NB4 (cell line): ENCODE measurements at regions not wholly inside any gene's neighbourhood (a gene's known extent, or its start where the extent isn't known, plus 50 kb on each side); places are given as distances from the start of the nearest gene placed in this dataset.

Source experiments
- DNase-seq: peaks from one replicate; pipeline ENCODE4 v3.0.0; 2010; ENCODE audit warnings: low read depth
- H3K4me3 ChIP-seq: one replicate; pipeline ENCODE4 v1.5.1; 2011; ENCODE audit warnings: mild to moderate bottlenecking, low read depth, low read length, moderate library complexity
- MAX ChIP-seq: IDR thresholded peaks from 2 replicates; pipeline ENCODE4 v1.6.1; 2011; ENCODE audit warnings: low read depth, low read length
- MYC ChIP-seq: IDR thresholded peaks from 2 replicates; pipeline ENCODE4 v1.6.1; 2011; ENCODE audit warnings: low read depth, low read length
- POLR2A ChIP-seq: IDR thresholded peaks from 2 replicates; pipeline ENCODE4 v1.6.1; 2011; ENCODE audit warnings: mild to moderate bottlenecking; ENCODE audit not compliant: insufficient read length; ENCODE audit errors: extremely low read depth
- TF ChIP-seq, protein P1 (sequence below): IDR thresholded peaks from one replicate; pipeline ENCODE4 v1.5.1; 2012; ENCODE audit warnings: low read depth, low read length

DNA sequence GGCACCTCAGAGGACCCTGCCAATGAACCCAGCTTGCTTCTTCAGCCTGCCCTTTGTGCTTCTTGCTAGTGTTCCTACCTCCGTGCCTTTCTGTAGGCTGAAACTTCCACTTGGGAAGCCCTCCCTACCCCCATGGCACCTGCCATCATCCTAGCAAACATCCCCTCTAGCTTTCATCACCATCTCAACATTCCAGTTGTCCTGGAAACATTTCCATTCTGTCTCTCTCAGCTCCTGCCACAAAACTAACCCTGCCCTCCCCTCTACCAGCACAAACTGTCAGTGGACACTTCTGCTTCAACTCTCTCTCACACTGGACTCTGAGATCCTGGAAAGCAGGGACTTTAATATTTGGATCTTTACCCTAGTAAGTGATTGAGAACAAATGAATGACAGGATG is 525.8 kb upstream of the TENM4 start:
- DNase-seq, result no peak
- TF ChIP-seq MYC (no peak), MAX (no peak), POLR2A (no peak)
- TF ChIP-seq, protein P1, sequence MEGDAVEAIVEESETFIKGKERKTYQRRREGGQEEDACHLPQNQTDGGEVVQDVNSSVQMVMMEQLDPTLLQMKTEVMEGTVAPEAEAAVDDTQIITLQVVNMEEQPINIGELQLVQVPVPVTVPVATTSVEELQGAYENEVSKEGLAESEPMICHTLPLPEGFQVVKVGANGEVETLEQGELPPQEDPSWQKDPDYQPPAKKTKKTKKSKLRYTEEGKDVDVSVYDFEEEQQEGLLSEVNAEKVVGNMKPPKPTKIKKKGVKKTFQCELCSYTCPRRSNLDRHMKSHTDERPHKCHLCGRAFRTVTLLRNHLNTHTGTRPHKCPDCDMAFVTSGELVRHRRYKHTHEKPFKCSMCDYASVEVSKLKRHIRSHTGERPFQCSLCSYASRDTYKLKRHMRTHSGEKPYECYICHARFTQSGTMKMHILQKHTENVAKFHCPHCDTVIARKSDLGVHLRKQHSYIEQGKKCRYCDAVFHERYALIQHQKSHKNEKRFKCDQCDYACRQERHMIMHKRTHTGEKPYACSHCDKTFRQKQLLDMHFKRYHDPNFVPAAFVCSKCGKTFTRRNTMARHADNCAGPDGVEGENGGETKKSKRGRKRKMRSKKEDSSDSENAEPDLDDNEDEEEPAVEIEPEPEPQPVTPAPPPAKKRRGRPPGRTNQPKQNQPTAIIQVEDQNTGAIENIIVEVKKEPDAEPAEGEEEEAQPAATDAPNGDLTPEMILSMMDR, result no peak
- H3K4me3 ChIP-seq, result no peak overlapping the region

GRCh38 chr11:79963856-79964645 is 523.2 kb upstream of the TENM4 start:
- DNase-seq, result no peak
- no peak overlapping the region for H3K4me3 ChIP-seq
- TF ChIP-seq POLR2A (no peak), MAX (no peak), MYC (no peak)
- TF ChIP-seq, protein P1, result no peak

GRCh38 chr11:79960461-79960860 is 519.6 kb upstream of the TENM4 start:
- DNase-seq, result no peak
- H3K4me3 ChIP-seq, result no peak overlapping the region
- TF ChIP-seq MAX (no peak), POLR2A (no peak), MYC (no peak)
- TF ChIP-seq, protein P1, result no peak

DNA sequence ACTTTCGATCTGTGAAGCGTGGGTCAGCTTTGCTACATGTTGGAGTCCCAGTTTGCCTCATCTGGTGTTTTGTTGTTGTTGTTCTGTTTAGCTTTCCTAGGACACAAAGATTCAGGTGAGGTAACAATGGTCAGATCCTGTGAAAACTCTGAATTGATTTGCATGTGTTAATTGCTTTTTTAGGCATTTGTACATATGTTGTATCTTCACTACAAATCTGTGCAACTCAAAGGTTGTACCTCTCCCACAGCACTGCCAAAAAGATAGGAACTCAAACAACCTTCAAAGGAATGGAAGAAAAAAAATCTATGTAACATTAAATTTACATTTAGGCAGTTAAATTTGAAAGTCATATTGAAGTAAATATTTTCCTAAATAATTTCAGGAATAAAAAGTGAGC is 518.5 kb upstream of the TENM4 start:
- no peak for DNase-seq
- TF ChIP-seq MAX, result no peak
- TF ChIP-seq, protein P1, result no peak
- no peak for TF ChIP-seq POLR2A
- TF ChIP-seq MYC, result no peak
- no peak overlapping the region for H3K4me3 ChIP-seq

DNA sequence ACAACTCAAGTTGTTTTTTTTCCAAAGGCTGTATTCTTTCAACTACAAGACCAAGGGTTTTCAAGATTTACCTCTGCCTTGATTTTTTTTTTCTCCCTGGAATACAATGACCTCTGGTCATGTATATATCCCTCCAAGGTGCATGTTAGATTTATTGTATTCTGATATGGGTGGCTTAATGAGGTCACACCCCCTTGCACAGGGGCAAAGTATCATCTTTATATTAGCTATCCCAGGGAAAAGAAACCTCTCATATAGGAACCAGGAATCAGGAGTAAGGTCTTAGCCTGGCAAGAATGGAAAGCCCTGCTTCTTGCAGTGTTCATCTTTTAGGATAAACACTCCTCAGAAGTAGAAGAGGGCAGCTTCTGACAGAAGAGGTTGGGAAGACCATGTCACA is 516.9 kb upstream of the TENM4 start:
- no peak overlapping the region for H3K4me3 ChIP-seq
- DNase-seq, result no peak

More for the DNA sequence above, 516.9 kb upstream of the TENM4 start:
- TF ChIP-seq POLR2A (no peak), MYC (no peak), MAX (no peak)
- TF ChIP-seq, protein P1, result no peak
